ENCODE measurements at regions not wholly inside any gene's neighbourhood (a gene's known extent, or its start where the extent isn't known, plus 50 kb on each side); places are given as distances from the start of the nearest gene placed in this dataset.

DNA sequence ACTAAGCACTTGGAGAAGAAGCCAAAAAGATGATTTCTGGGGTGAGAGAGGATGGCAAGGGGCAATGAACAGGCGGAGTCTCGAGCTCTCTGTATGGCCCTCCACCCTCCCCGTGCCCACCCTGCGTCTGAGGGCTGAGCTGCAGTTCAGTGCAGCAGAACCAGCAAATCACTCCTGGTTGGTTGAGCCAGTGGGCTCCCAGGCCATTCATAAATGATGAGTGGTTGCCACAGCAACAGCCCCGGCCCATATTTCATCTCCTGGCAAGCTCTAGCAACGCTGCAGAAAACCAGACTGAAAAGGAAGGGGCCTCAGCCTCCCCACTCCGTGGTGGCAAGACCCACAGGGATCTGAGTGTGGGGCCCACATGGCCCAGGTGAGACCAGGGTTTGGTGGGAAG lies 93.8 kb upstream of the PPP1R26 start:
- TF ChIP-seq, protein P1, sequence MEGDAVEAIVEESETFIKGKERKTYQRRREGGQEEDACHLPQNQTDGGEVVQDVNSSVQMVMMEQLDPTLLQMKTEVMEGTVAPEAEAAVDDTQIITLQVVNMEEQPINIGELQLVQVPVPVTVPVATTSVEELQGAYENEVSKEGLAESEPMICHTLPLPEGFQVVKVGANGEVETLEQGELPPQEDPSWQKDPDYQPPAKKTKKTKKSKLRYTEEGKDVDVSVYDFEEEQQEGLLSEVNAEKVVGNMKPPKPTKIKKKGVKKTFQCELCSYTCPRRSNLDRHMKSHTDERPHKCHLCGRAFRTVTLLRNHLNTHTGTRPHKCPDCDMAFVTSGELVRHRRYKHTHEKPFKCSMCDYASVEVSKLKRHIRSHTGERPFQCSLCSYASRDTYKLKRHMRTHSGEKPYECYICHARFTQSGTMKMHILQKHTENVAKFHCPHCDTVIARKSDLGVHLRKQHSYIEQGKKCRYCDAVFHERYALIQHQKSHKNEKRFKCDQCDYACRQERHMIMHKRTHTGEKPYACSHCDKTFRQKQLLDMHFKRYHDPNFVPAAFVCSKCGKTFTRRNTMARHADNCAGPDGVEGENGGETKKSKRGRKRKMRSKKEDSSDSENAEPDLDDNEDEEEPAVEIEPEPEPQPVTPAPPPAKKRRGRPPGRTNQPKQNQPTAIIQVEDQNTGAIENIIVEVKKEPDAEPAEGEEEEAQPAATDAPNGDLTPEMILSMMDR (IDR thresholded peaks at IDR 0.05): no peak
- TF ChIP-seq EZH2 (IDR thresholded peaks at IDR 0.05; ENCODE audit: borderline replicate concordance, insufficient read depth, low read depth, low read length, poor library complexity, severe bottlenecking): no peak
